Mesenchymal stem cell (in vitro differentiated cells and primary cell): ENCODE measurements at regions not wholly inside any gene's neighbourhood (a gene's known extent, or its start where the extent isn't known, plus 50 kb on each side); places are given as distances from the start of the nearest gene placed in this dataset.

Experiments used
- DNase-seq: peaks from one replicate; pipeline ENCODE4 v3.0.0-alpha.2; 2013
- H2AFZ ChIP-seq: one replicate; pipeline ENCODE4 v1.6.1; 2013; ENCODE audit warnings: low read depth, mild to moderate bottlenecking, control low read depth, inconsistent platforms, low read length, moderate library complexity
- H2AK5ac ChIP-seq: 2 replicates; pipeline ENCODE4 v1.6.1; 2013; ENCODE audit warnings: low read length, moderate library complexity, mild to moderate bottlenecking, inconsistent platforms; ENCODE audit not compliant: severe bottlenecking
- H2BK120ac ChIP-seq: one replicate; pipeline ENCODE4 v1.6.1; 2013; ENCODE audit warnings: low read depth, mild to moderate bottlenecking, inconsistent platforms, low read length, moderate library complexity
- H2BK12ac ChIP-seq, 2 experiments: one replicate each; pipeline ENCODE4 v1.6.1; 2013; ENCODE audit warnings: inconsistent platforms in 2 of 2, low read length in 2 of 2, mild to moderate bottlenecking in 2 of 2, moderate library complexity in 2 of 2, control low read depth in 1 of 2
- H2BK15ac ChIP-seq: one replicate; pipeline ENCODE4 v1.6.1; 2013; ENCODE audit warnings: mild to moderate bottlenecking, low read depth, inconsistent platforms; ENCODE audit not compliant: poor library complexity, severe bottlenecking
- H2BK5ac ChIP-seq: 2 replicates; pipeline ENCODE4 v1.6.1; 2013; ENCODE audit warnings: low read depth, mild to moderate bottlenecking, low read length, control low read depth, inconsistent platforms; ENCODE audit not compliant: poor library complexity, severe bottlenecking
- H3K14ac ChIP-seq, 2 experiments: one replicate each; pipeline ENCODE4 v1.6.1; 2013; ENCODE audit warnings: inconsistent platforms in 2 of 2, low read length in 2 of 2, control low read depth in 1 of 2, mild to moderate bottlenecking in 1 of 2, moderate library complexity in 1 of 2
- H3K18ac ChIP-seq, 2 experiments: one replicate each; pipeline ENCODE4 v1.6.1; 2013; ENCODE audit warnings: inconsistent platforms in 2 of 2, low read length in 2 of 2, control low read depth in 1 of 2, low read depth in 1 of 2, mild to moderate bottlenecking in 1 of 2
- H3K23ac ChIP-seq, 2 experiments: one replicate each; pipeline ENCODE4 v1.6.1; 2013; ENCODE audit warnings: inconsistent platforms in 2 of 2, low read length in 2 of 2, mild to moderate bottlenecking in 2 of 2, moderate library complexity in 2 of 2, control low read depth in 1 of 2
- H3K27ac ChIP-seq: 2 replicates; pipeline ENCODE4 v1.5.1; 2013; ENCODE audit warnings: mild to moderate bottlenecking, moderate library complexity, low read length, control low read depth, inconsistent platforms; ENCODE audit not compliant: poor library complexity, severe bottlenecking
- H3K27me3 ChIP-seq, 2 experiments: 2 replicates each; pipeline versions ENCODE4 v1.6.1 to v1.7.0; 2013; ENCODE audit warnings: low read length in 2 of 2, mild to moderate bottlenecking in 2 of 2, moderate library complexity in 2 of 2, control low read depth in 1 of 2, inconsistent platforms in 1 of 2; ENCODE audit not compliant: control insufficient read depth in 1 of 2, insufficient read depth in 1 of 2
- H3K36me3 ChIP-seq, 2 experiments: 2 replicates each; pipeline versions ENCODE4 v1.6.1 to v1.7.0; 2013; ENCODE audit warnings: low read length in 2 of 2, control low read depth in 1 of 2, inconsistent platforms in 1 of 2, low read depth in 1 of 2, mild to moderate bottlenecking in 1 of 2; ENCODE audit not compliant: insufficient read depth in 2 of 2, control insufficient read depth in 1 of 2
- H3K4ac ChIP-seq, 2 experiments: one replicate each; pipeline ENCODE4 v1.6.1; 2013; ENCODE audit warnings: inconsistent platforms in 2 of 2, low read length in 2 of 2, mild to moderate bottlenecking in 2 of 2, moderate library complexity in 2 of 2, control low read depth in 1 of 2, low read depth in 1 of 2
- H3K4me1 ChIP-seq: 2 replicates; pipeline ENCODE4 v1.6.1; 2013; ENCODE audit warnings: low read depth, low read length, control low read depth; ENCODE audit not compliant: control insufficient read depth, insufficient read depth
- H3K4me2 ChIP-seq: 2 replicates; pipeline ENCODE4 v1.6.1; 2013; ENCODE audit warnings: low read length, mild to moderate bottlenecking, inconsistent platforms; ENCODE audit not compliant: poor library complexity, severe bottlenecking
- H3K4me3 ChIP-seq, 2 experiments: 2 replicates each; pipeline versions ENCODE4 v1.5.1 to v1.7.0; 2013; ENCODE audit warnings: low read length in 2 of 2, mild to moderate bottlenecking in 2 of 2, control low read depth in 1 of 2, low read depth in 1 of 2; ENCODE audit not compliant: insufficient read depth in 1 of 2
- H3K79me1 ChIP-seq: replicated peaks from 2 replicates; pipeline ENCODE4 v1.6.1; 2013; ENCODE audit warnings: mild to moderate bottlenecking, control low read depth, low read length, inconsistent platforms; ENCODE audit not compliant: poor library complexity, severe bottlenecking
- H3K9ac ChIP-seq: 2 replicates; pipeline ENCODE4 v1.7.0; 2013; ENCODE audit warnings: mild to moderate bottlenecking, low read length, moderate library complexity
- H3K9me3 ChIP-seq: 2 replicates; pipeline ENCODE4 v1.7.0; 2013; ENCODE audit warnings: mild to moderate bottlenecking, low read length; ENCODE audit not compliant: control insufficient read depth
- H4K8ac ChIP-seq: one replicate; pipeline ENCODE4 v1.6.1; 2013; ENCODE audit warnings: inconsistent platforms, mild to moderate bottlenecking, low read length, moderate library complexity
- H4K91ac ChIP-seq: one replicate; pipeline ENCODE4 v1.6.1; 2013; ENCODE audit warnings: mild to moderate bottlenecking, low read length, inconsistent platforms
- WGBS: methylation state at CpG from one replicate; pipeline ENCODE4 v1.1.7; 2013; ENCODE audit warnings: mixed read lengths; 5-methylcytosine and 5-hydroxymethylcytosine counted together

DNA sequence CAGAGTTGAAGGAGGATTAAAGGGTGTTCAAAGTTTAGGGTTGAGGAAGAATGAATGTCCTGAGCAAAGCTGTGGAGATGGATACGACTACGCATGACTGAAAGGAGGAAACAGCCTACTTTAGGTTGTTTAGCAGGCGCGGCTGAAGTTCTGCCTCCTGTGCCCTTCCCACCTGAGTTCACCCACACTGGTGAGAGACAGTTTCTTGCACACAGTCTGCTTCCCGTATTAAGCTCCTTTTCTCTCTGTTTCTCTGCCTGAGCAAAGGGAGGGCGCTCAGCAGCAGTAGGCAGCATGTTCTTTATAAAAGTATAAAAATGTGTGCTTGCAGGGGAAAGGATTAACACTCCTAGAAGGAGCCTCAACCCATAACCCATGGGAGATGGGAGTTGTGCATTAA is 224.0 kb upstream of the SMARCA2 start:
- WGBS = 89% methylated on average over 5 of the region's 6 CpGs
- Histone ChIP-seq H3K79me1 (no peaks in the 10 kb centered on the region), H3K4me2 (no peak overlapping the region)

GRCh38 chr9:1794547-1795270 is 220.4 kb upstream of the SMARCA2 start:
- Histone ChIP-seq H3K4ac (no peak overlapping the region), H4K8ac (no peak overlapping the region), H3K18ac (no peak overlapping the region), H3K4me3 (no peak overlapping the region), H3K9me3 (no peaks in the 10 kb centered on the region), H2BK5ac (no peak overlapping the region), H2BK120ac (no peak overlapping the region), H3K36me3 (no peaks in the 10 kb centered on the region), H3K9ac (no peak overlapping the region), H3K23ac (no peak overlapping the region), H3K14ac (no peak overlapping the region), H3K4me1 (no peaks in the 10 kb centered on the region), H3K4me2 (no peak overlapping the region), H4K91ac (no peak overlapping the region), H3K79me1 (no peaks in the 10 kb centered on the region), H2BK12ac (no peak overlapping the region), H3K27ac (no peak overlapping the region), H2BK15ac (no peak overlapping the region), H2AK5ac (no peak overlapping the region), H3K27me3 (no peaks in the 10 kb centered on the region), H2AFZ (no peak overlapping the region)
- 78% methylated on average over 4 of the region's 5 CpGs for WGBS
- no peak for DNase-seq

More for the DNA sequence above, 224.0 kb upstream of the SMARCA2 start:
- H4K8ac ChIP-seq = no peak overlapping the region
- no peaks in the 10 kb centered on the region for H3K36me3 ChIP-seq
- no peak overlapping the region for H3K23ac ChIP-seq
- H2BK5ac ChIP-seq = no peak overlapping the region
- H3K4me1 ChIP-seq = no peaks in the 10 kb centered on the region
- no peak overlapping the region for H4K91ac ChIP-seq
- no peak overlapping the region for H2AFZ ChIP-seq
- no peak overlapping the region for H2BK15ac ChIP-seq
- H2AK5ac ChIP-seq = no peak overlapping the region
- no peak overlapping the region for H3K9ac ChIP-seq
- H2BK12ac ChIP-seq = no peak overlapping the region
- H3K27ac ChIP-seq = no peak overlapping the region
- H3K4ac ChIP-seq = no peak overlapping the region
- no peak overlapping the region for H3K18ac ChIP-seq
- no peak overlapping the region for H3K14ac ChIP-seq
- H3K9me3 ChIP-seq = no peaks in the 10 kb centered on the region
- H2BK120ac ChIP-seq = no peak overlapping the region
- DNase-seq = no peak
- H3K27me3 ChIP-seq = no peaks in the 10 kb centered on the region
- H3K4me3 ChIP-seq = no peak overlapping the region

GRCh38 chr9:1804128-1804865 is 210.8 kb upstream of the SMARCA2 start:
- Histone ChIP-seq H3K23ac (no peak overlapping the region), H2BK12ac (no peak overlapping the region), H2AFZ (no peak overlapping the region), H3K36me3 (no peaks in the 10 kb centered on the region), H3K4me3 (no peak overlapping the region), H3K18ac (no peak overlapping the region), H3K9me3 (no peaks in the 10 kb centered on the region), H4K8ac (no peak overlapping the region), H3K4me2 (no peak overlapping the region), H3K79me1 (no peaks in the 10 kb centered on the region), H3K9ac (no peak overlapping the region), H2BK5ac (no peak overlapping the region), H2BK15ac (no peak overlapping the region), H3K27ac (no peak overlapping the region), H3K4ac (no peak overlapping the region), H2AK5ac (no peak overlapping the region), H2BK120ac (no peak overlapping the region), H4K91ac (no peak overlapping the region), H3K27me3 (no peaks in the 10 kb centered on the region), H3K4me1 (no peaks in the 10 kb centered on the region), H3K14ac (no peak overlapping the region)
- WGBS = 72% methylated on average over 3 of the region's 4 CpGs
- no peak for DNase-seq

GRCh38 chr9:1829719-1830118 is 185.4 kb upstream of the SMARCA2 start:
- no peak overlapping the region for H3K18ac ChIP-seq
- no peak overlapping the region for H3K23ac ChIP-seq
- H4K8ac ChIP-seq = no peak overlapping the region
- no peak overlapping the region for H3K27ac ChIP-seq
- H3K9ac ChIP-seq = no peak overlapping the region
- H2BK120ac ChIP-seq = no peak overlapping the region
- H3K4me1 ChIP-seq = no peaks in the 10 kb centered on the region
- H3K4me2 ChIP-seq = no peak overlapping the region
- no peak overlapping the region for H3K4ac ChIP-seq
- H3K36me3 ChIP-seq = no peaks in the 10 kb centered on the region
- no peak for DNase-seq
- no peaks in the 10 kb centered on the region for H3K9me3 ChIP-seq
- H4K91ac ChIP-seq = no peak overlapping the region
- H2BK12ac ChIP-seq = no peak overlapping the region
- H2AFZ ChIP-seq = no peak overlapping the region
- H2BK5ac ChIP-seq = no peak overlapping the region
- H3K27me3 ChIP-seq = no peaks in the 10 kb centered on the region
- no peaks in the 10 kb centered on the region for H3K79me1 ChIP-seq
- no peak overlapping the region for H2AK5ac ChIP-seq
- WGBS = 73% methylated on average over 3 of the region's 3 CpGs
- no peak overlapping the region for H2BK15ac ChIP-seq
- H3K14ac ChIP-seq = no peak overlapping the region
- no peak overlapping the region for H3K4me3 ChIP-seq
